ENCODE measurements at regions not wholly inside any gene's neighbourhood (a gene's known extent, or its start where the extent isn't known, plus 50 kb on each side); places are given as distances from the start of the nearest gene placed in this dataset.

DNA sequence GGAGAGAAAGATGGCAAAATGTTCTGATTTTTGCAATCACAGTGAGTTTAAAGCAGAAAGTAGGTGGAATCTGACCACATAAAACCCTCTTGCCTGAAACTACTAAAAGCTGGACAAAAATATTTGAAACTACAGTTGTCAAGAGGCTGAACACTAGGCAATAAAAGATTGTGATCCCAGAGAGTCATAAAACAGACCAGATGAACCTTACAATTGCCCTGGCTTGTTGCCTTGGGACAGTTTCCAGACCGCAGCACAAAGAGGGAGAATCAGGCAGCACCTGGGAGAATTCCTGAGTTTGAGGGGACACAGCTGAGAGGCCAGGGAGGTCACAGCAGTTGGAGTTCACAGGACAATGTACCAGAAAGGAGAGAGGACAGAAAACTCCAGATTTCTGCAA lies 107.3 kb upstream of the NANOS1 start:
- TF ChIP-seq, protein P1, sequence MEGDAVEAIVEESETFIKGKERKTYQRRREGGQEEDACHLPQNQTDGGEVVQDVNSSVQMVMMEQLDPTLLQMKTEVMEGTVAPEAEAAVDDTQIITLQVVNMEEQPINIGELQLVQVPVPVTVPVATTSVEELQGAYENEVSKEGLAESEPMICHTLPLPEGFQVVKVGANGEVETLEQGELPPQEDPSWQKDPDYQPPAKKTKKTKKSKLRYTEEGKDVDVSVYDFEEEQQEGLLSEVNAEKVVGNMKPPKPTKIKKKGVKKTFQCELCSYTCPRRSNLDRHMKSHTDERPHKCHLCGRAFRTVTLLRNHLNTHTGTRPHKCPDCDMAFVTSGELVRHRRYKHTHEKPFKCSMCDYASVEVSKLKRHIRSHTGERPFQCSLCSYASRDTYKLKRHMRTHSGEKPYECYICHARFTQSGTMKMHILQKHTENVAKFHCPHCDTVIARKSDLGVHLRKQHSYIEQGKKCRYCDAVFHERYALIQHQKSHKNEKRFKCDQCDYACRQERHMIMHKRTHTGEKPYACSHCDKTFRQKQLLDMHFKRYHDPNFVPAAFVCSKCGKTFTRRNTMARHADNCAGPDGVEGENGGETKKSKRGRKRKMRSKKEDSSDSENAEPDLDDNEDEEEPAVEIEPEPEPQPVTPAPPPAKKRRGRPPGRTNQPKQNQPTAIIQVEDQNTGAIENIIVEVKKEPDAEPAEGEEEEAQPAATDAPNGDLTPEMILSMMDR (conservative IDR thresholded peaks at IDR 0.05 in 1 of 2, IDR thresholded peaks at IDR 0.05 in 1 of 2; ENCODE audit: extremely low read depth in 1 of 2, insufficient read depth in 1 of 2, low read depth in 1 of 2, low read length in 2 of 2) = no peak
- TF ChIP-seq EZH2 (IDR thresholded peaks at IDR 0.05; ENCODE audit: borderline replicate concordance, low read length) = no peak
